B cell (primary cell): ENCODE measurements at regions not wholly inside any gene's neighbourhood (a gene's known extent, or its start where the extent isn't known, plus 50 kb on each side); places are given as distances from the start of the nearest gene placed in this dataset.

Source experiments
- CTCF ChIP-seq: fragments of 200-600 bp; IDR thresholded peaks from one replicate; pipeline ENCODE4 v1.8.0; 2022; ENCODE audit warnings: antibody characterized with exemption, mild to moderate bottlenecking
- EZH2 ChIP-seq: IDR thresholded peaks from 2 replicates; pipeline ENCODE4 v1.6.1; 2012; ENCODE audit warnings: borderline replicate concordance, low read depth, mild to moderate bottlenecking, moderate library complexity, low read length; ENCODE audit not compliant: insufficient read depth, poor library complexity, severe bottlenecking

GRCh38 chr6:154579485-154579884 lies 69.0 kb upstream of the CNKSR3 start:
- TF ChIP-seq CTCF = no peak
- no peak for TF ChIP-seq EZH2
